Activated T-cell treated with anti-CD3 and anti-CD28 coated beads, Interleukin-2, amount 50 U/mL, for 72 hours (primary cell): ENCODE measurements at regions not wholly inside any gene's neighbourhood (a gene's known extent, or its start where the extent isn't known, plus 50 kb on each side); places are given as distances from the start of the nearest gene placed in this dataset.

Experiments used
- ATAC-seq, 2 donors: fragments of 150-1000 bp; cut with Tn5 transposase; replicated peaks in 1 of 2; 2 replicates each; pipeline ENCODE4 v1.10.0; 2021; ENCODE audit warnings: moderate library complexity in 2 of 2, mild to moderate bottlenecking in 1 of 2
- DNase-seq, 2 donors: peaks; one replicate each; pipeline ENCODE4 v3.0.0; 2021 to 2022; ENCODE audit warnings: mixed read lengths in 1 of 2
- H3K27ac Mint-ChIP-seq: one replicate; pipeline ENCODE4 v1.8.0; 2022; ENCODE audit warnings: mild to moderate bottlenecking, moderate library complexity, mixed read lengths
- H3K27me3 Mint-ChIP-seq: one replicate; pipeline ENCODE4 v1.8.0; 2022; ENCODE audit warnings: low read depth, mixed read lengths
- H3K36me3 Mint-ChIP-seq, 2 donors: one replicate each; pipeline ENCODE4 v1.8.0; 2022; ENCODE audit warnings: mixed read lengths in 2 of 2, mild to moderate bottlenecking in 1 of 2; ENCODE audit not compliant: insufficient read depth in 2 of 2
- H3K4me1 Mint-ChIP-seq: one replicate; pipeline ENCODE4 v1.8.0; 2022; ENCODE audit warnings: low read depth, mixed read lengths
- H3K4me3 Mint-ChIP-seq, 2 donors: one replicate each; pipeline ENCODE4 v1.8.0; 2022; ENCODE audit warnings: mild to moderate bottlenecking in 2 of 2, mixed read lengths in 2 of 2, moderate library complexity in 2 of 2
- H3K9me3 Mint-ChIP-seq, 2 donors: one replicate each; pipeline ENCODE4 v1.8.0; 2022; ENCODE audit warnings: mixed read lengths in 2 of 2

GRCh38 chr11:2083411-2083810 lies 55.8 kb downstream of the IGF2 start:
- DNase-seq (no peak), ATAC-seq (no peak)
- H3K4me1 Mint-ChIP-seq, result peaks cover 8% of the 10 kb centered on the region
- no peak overlapping the region for H3K4me3 Mint-ChIP-seq
- peaks cover 6 to 9% of the 10 kb centered on the region in 2 donors for H3K9me3 Mint-ChIP-seq
- no peak overlapping the region for H3K27ac Mint-ChIP-seq
- peaks cover 5 to 10% of the 10 kb centered on the region in 2 donors for H3K36me3 Mint-ChIP-seq
- peaks cover 35% of the 10 kb centered on the region for H3K27me3 Mint-ChIP-seq

- Mint-ChIP-seq H3K4me3 (peak overlapping the region; percentile 52 to 57), H3K27me3 (peaks cover 48% of the 10 kb centered on the region), H3K36me3 (no peaks in the 10 kb centered on the region), H3K9me3 (no peaks in the 10 kb centered on the region), H3K4me1 (peaks cover 30% of the 10 kb centered on the region), H3K27ac (peak overlapping the region; percentile 64)
- ATAC-seq, result peak; percentile 93 to 94
- peak; percentile 68 to 70 for DNase-seq
Measured at GRCh38 chr11:2077061-2077802, 62.0 kb downstream of the IGF2 start.

GRCh38 chr11:2076441-2076840 lies 62.7 kb downstream of the IGF2 start:
- H3K36me3 Mint-ChIP-seq, result no peaks in the 10 kb centered on the region
- no peak for DNase-seq
- H3K27me3 Mint-ChIP-seq, result peaks cover 48% of the 10 kb centered on the region
- H3K27ac Mint-ChIP-seq, result no peak overlapping the region
- peaks cover 30% of the 10 kb centered on the region for H3K4me1 Mint-ChIP-seq
- no peak for ATAC-seq
- H3K4me3 Mint-ChIP-seq, result peak overlapping the region in 1 of 2 donors; percentile 48
- H3K9me3 Mint-ChIP-seq, result no peaks in the 10 kb centered on the region

GRCh38 chr11:2074266-2074825 lies 64.8 kb downstream of the IGF2 start:
- Mint-ChIP-seq H3K36me3 (no peaks in the 10 kb centered on the region), H3K27me3 (peaks cover 31% of the 10 kb centered on the region), H3K27ac (no peak overlapping the region), H3K4me1 (peaks cover 27% of the 10 kb centered on the region), H3K4me3 (no peak overlapping the region), H3K9me3 (no peaks in the 10 kb centered on the region)
- no peak for DNase-seq
- no peak for ATAC-seq

- peaks cover 28% of the 10 kb centered on the region for H3K27me3 Mint-ChIP-seq
- H3K36me3 Mint-ChIP-seq, result no peaks in the 10 kb centered on the region
- DNase-seq (no peak), ATAC-seq (no peak)
- peaks cover 19% of the 10 kb centered on the region for H3K4me1 Mint-ChIP-seq
- H3K27ac Mint-ChIP-seq, result no peak overlapping the region
- no peaks in the 10 kb centered on the region for H3K9me3 Mint-ChIP-seq
- no peak overlapping the region for H3K4me3 Mint-ChIP-seq
Measured at GRCh38 chr11:2072551-2073261, 66.5 kb downstream of the IGF2 start.

GRCh38 chr11:2071748-2072385 lies 67.3 kb downstream of the IGF2 start:
- Mint-ChIP-seq H3K9me3 (no peaks in the 10 kb centered on the region), H3K27me3 (peaks cover 23% of the 10 kb centered on the region), H3K4me1 (peaks cover 11% of the 10 kb centered on the region), H3K36me3 (no peaks in the 10 kb centered on the region), H3K27ac (no peak overlapping the region), H3K4me3 (no peak overlapping the region)
- ATAC-seq (no peak), DNase-seq (no peak)
